ENCODE measurements at regions not wholly inside any gene's neighbourhood (a gene's known extent, or its start where the extent isn't known, plus 50 kb on each side); places are given as distances from the start of the nearest gene placed in this dataset.

GRCh38 chr12:93042283-93042682 lies 113.2 kb upstream of the EEA1 start:
- TF ChIP-seq EZH2 (IDR thresholded peaks at IDR 0.05; ENCODE audit: insufficient read depth, poor library complexity, severe bottlenecking) (no peak), EZH2phosphoT487 (IDR thresholded peaks at IDR 0.05; ENCODE audit: insufficient read depth, low read depth) (no peak)
